Stomach (tissue), 4 donors: ENCODE measurements at regions not wholly inside any gene's neighbourhood (a gene's known extent, or its start where the extent isn't known, plus 50 kb on each side); places are given as distances from the start of the nearest gene placed in this dataset.

ENCODE experiments used
- EP300 ChIP-seq: sonication (generic); formaldehyde crosslinking; IDR thresholded peaks from one replicate; pipeline ENCODE4 v1.6.1; 2017; ENCODE audit warnings: antibody characterized with exemption
- TF ChIP-seq, protein P1 (sequence below), 7 experiments: fragments of 450-650 bp in 4 of 7; fragments of 200-600 bp in 3 of 7; sonication (generic) in 3 of 7; IDR thresholded peaks; one replicate each; pipeline ENCODE4 v1.5.1; 2016 to 2019; ENCODE audit warnings: antibody characterized with exemption in 7 of 7, control low read depth in 2 of 7, mild to moderate bottlenecking in 1 of 7

DNA sequence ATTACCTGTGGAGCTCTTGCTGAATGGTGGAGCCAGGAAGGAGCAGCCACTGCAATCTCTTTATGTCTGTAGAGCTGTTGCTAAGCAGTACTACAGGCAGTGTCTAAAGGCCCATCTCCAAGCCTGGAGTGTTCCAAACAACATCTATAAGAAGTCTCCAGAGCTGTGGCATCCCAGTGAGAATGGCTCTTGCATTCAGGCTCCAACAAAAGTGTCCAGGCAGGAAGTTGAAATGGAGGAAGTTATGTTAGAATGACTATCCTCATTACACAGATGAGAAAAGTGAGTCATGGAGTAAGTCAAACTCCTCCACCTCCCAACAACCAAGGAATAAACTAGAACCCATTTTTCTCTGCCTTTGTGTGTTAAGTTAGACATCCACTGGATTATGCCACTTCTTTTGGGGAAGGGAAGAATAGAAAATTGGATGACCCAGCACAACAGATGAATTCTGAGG is 288.5 kb upstream of the STXBP5 start:
- TF ChIP-seq, protein P1, sequence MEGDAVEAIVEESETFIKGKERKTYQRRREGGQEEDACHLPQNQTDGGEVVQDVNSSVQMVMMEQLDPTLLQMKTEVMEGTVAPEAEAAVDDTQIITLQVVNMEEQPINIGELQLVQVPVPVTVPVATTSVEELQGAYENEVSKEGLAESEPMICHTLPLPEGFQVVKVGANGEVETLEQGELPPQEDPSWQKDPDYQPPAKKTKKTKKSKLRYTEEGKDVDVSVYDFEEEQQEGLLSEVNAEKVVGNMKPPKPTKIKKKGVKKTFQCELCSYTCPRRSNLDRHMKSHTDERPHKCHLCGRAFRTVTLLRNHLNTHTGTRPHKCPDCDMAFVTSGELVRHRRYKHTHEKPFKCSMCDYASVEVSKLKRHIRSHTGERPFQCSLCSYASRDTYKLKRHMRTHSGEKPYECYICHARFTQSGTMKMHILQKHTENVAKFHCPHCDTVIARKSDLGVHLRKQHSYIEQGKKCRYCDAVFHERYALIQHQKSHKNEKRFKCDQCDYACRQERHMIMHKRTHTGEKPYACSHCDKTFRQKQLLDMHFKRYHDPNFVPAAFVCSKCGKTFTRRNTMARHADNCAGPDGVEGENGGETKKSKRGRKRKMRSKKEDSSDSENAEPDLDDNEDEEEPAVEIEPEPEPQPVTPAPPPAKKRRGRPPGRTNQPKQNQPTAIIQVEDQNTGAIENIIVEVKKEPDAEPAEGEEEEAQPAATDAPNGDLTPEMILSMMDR (IDR thresholded peaks at IDR 0.05): no peak
- TF ChIP-seq EP300: no peak
